ENCODE measurements at regions not wholly inside any gene's neighbourhood (a gene's known extent, or its start where the extent isn't known, plus 50 kb on each side); places are given as distances from the start of the nearest gene placed in this dataset.
"Not testable (repeated sequence)": the region's sequence is repeated elsewhere in the genome, so short reads cannot be mapped to it uniquely, and the experiment has no call there.

- DNase-seq: no peak
Measured at GRCh38 chr9:120338340-120338739, 241.6 kb downstream of the CDK5RAP2 start.

GRCh38 chr9:120337131-120337530, 242.8 kb downstream of the CDK5RAP2 start:
- no peak for DNase-seq

GRCh38 chr9:120336753-120337090, 243.2 kb downstream of the CDK5RAP2 start:
- no peak for DNase-seq

GRCh38 chr9:120336021-120336752, 243.8 kb downstream of the CDK5RAP2 start:
- DNase-seq: no peak

GRCh38 chr9:120331913-120332312, 248.1 kb downstream of the CDK5RAP2 start:
- no peak for DNase-seq

- no peak for DNase-seq
Measured at GRCh38 chr9:120330031-120330430, 249.9 kb downstream of the CDK5RAP2 start.

- no peak for DNase-seq
Measured at GRCh38 chr9:120327322-120327721, 252.6 kb downstream of the CDK5RAP2 start.

- no peak for DNase-seq
Measured at GRCh38 chr9:120326049-120326693, 253.8 kb downstream of the CDK5RAP2 start.

GRCh38 chr9:120324996-120325642, 254.8 kb downstream of the CDK5RAP2 start:
- no peak for DNase-seq

GRCh38 chr9:120324461-120324860, 255.5 kb downstream of the CDK5RAP2 start:
- no peak for DNase-seq

- DNase-seq: no peak
Measured at GRCh38 chr9:120323125-120323524, 256.8 kb downstream of the CDK5RAP2 start.

GRCh38 chr9:120319452-120319851, 260.5 kb downstream of the CDK5RAP2 start:
- DNase-seq: no peak

GRCh38 chr9:120315154-120315553, 264.8 kb downstream of the CDK5RAP2 start:
- no peak for DNase-seq

GRCh38 chr9:120312031-120312430, 267.9 kb downstream of the CDK5RAP2 start:
- DNase-seq: no peak

GRCh38 chr9:120310035-120310434, 269.9 kb downstream of the CDK5RAP2 start:
- DNase-seq: no peak

- DNase-seq: no peak
Measured at GRCh38 chr9:120308495-120308894, 271.5 kb downstream of the CDK5RAP2 start.

- DNase-seq: no peak
Measured at GRCh38 chr9:120307599-120307998, 272.4 kb downstream of the CDK5RAP2 start.

- DNase-seq: no peak
Measured at GRCh38 chr9:120306561-120306960, 273.4 kb downstream of the CDK5RAP2 start.

GRCh38 chr9:120306088-120306487, 273.9 kb downstream of the CDK5RAP2 start:
- no peak for DNase-seq

GRCh38 chr9:120304896-120305295, 275.1 kb downstream of the CDK5RAP2 start:
- DNase-seq: not testable (repeated sequence)

GRCh38 chr9:120303519-120303918, 276.4 kb downstream of the CDK5RAP2 start:
- DNase-seq: no peak

GRCh38 chr9:120299785-120300184, 280.2 kb downstream of the CDK5RAP2 start:
- DNase-seq: no peak

GRCh38 chr9:120294003-120294402, 286.0 kb downstream of the CDK5RAP2 start:
- no peak for DNase-seq

- DNase-seq: no peak
Measured at GRCh38 chr9:120292606-120293005, 287.4 kb downstream of the CDK5RAP2 start.

All from CD4-positive, alpha-beta T cell treated with Interferon gamma for 1 hour (primary cell).